ENCODE measurements at regions not wholly inside any gene's neighbourhood (a gene's known extent, or its start where the extent isn't known, plus 50 kb on each side); places are given as distances from the start of the nearest gene placed in this dataset.

- Histone ChIP-seq H3K36me3 (ENCODE audit: control insufficient read depth in 4 of 4, insufficient read depth in 3 of 4, low read depth in 1 of 4, low read length in 3 of 4) (no peaks in the 10 kb centered on the region), H3K9me3 (ENCODE audit: control insufficient read depth in 4 of 4, low read length in 3 of 4) (no peaks in the 10 kb centered on the region), H3K4me3 (ENCODE audit: low read depth in 1 of 3, low read length in 3 of 3) (no peak overlapping the region), H3K27me3 (ENCODE audit: control insufficient read depth in 4 of 4, insufficient read depth in 4 of 4, low read length in 3 of 4) (no peaks in the 10 kb centered on the region), H3K4me1 (ENCODE audit: control insufficient read depth in 4 of 4, insufficient read depth in 4 of 4, low read length in 3 of 4) (peaks cover 19 to 49% (median 43%) of the 10 kb centered on the region in 4 donors), H3K27ac (ENCODE audit: low read depth in 1 of 2, low read length in 2 of 2) (peak overlapping the region; percentile 32 to 34), H3K9ac (ENCODE audit: low read depth in 1 of 2, low read length in 2 of 2) (no peak overlapping the region)
- TF ChIP-seq REST (IDR thresholded peaks at IDR 0.05) = no peak
- peak; percentile 91 for TF ChIP-seq MAX (IDR thresholded peaks at IDR 0.05)
- peak; percentile 68 for TF ChIP-seq ZBTB33 (IDR thresholded peaks at IDR 0.05)
- TF ChIP-seq FOXA1 (IDR thresholded peaks at IDR 0.05) = peak; percentile 40
- TF ChIP-seq RAD21 (IDR thresholded peaks at IDR 0.05) = peak; percentile 54 to 74
- TF ChIP-seq HNF4G (IDR thresholded peaks at IDR 0.05) = peak; percentile 83
- no peak for TF ChIP-seq CTCF (IDR thresholded peaks at IDR 0.05; ENCODE audit: low read depth, low read length, missing input control)
- TF ChIP-seq EGR1 (IDR thresholded peaks at IDR 0.05; ENCODE audit: low read depth in 2 of 2) = peak; percentile 65 to 86
- TF ChIP-seq NR2F2 (IDR thresholded peaks at IDR 0.05) = no peak
- TF ChIP-seq YY1 (IDR thresholded peaks at IDR 0.05) = peak; percentile 42
- TF ChIP-seq TAF1 (conservative IDR thresholded peaks at IDR 0.05) = no peak
- TF ChIP-seq JUND (IDR thresholded peaks at IDR 0.05) = peak; percentile 94 to 97
- peak; percentile 92 for TF ChIP-seq SP1 (IDR thresholded peaks at IDR 0.05)
- TF ChIP-seq, protein P1, sequence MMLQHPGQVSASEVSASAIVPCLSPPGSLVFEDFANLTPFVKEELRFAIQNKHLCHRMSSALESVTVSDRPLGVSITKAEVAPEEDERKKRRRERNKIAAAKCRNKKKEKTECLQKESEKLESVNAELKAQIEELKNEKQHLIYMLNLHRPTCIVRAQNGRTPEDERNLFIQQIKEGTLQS (IDR thresholded peaks at IDR 0.05) = peak; percentile 77
- TF ChIP-seq RXRA (IDR thresholded peaks at IDR 0.05) = peak; percentile 89 to 91
- peak; percentile 98 for TF ChIP-seq HNF4A (conservative IDR thresholded peaks at IDR 0.05)
- TF ChIP-seq FOXA2 (IDR thresholded peaks at IDR 0.05) = peak; percentile 28
- no peak for TF ChIP-seq GABPA (IDR thresholded peaks at IDR 0.05 in 1 of 2, conservative IDR thresholded peaks at IDR 0.05 in 1 of 2)
- no peak for DNase-seq (ENCODE audit: low spot score)
- WGBS = 63% methylated on average over 2 of the region's 2 CpGs
Measured at GRCh38 chr20:22460803-22461202, 123.6 kb downstream of the FOXA2 start.

Data from liver (tissue), 8 donors.